HG03097 (cell line): ENCODE measurements at regions not wholly inside any gene's neighbourhood (a gene's known extent, or its start where the extent isn't known, plus 50 kb on each side); places are given as distances from the start of the nearest gene placed in this dataset.

Experiments
- ATAC-seq: cut with Tn5 transposase; IDR thresholded peaks from one replicate; pipeline ENCODE4 v1.9.1; 2021; ENCODE audit not compliant: unreplicated experiment, low FRiP score

GRCh38 chr6:99219788-99220187 is 129.7 kb downstream of the FAXC start:
- ATAC-seq: no peak

GRCh38 chr6:99216959-99217358 is 132.5 kb downstream of the FAXC start:
- no peak for ATAC-seq

GRCh38 chr6:99195986-99196655 is 153.4 kb downstream of the FAXC start:
- no peak for ATAC-seq

GRCh38 chr6:99192561-99192960 is 156.9 kb downstream of the FAXC start:
- no peak for ATAC-seq

- ATAC-seq: peak; percentile 98
Measured at GRCh38 chr6:99189823-99190721, 159.4 kb downstream of the FAXC start.

- no peak for ATAC-seq
Measured at GRCh38 chr6:99187429-99187828, 162.0 kb downstream of the FAXC start.

- ATAC-seq: no peak
Measured at GRCh38 chr6:99186417-99186816, 163.1 kb downstream of the FAXC start.

GRCh38 chr6:99185525-99185924 is 163.9 kb downstream of the FAXC start:
- ATAC-seq: no peak

- no peak for ATAC-seq
Measured at GRCh38 chr6:99184696-99185095, 164.8 kb downstream of the FAXC start.

GRCh38 chr6:99183066-99183465 is 166.4 kb downstream of the FAXC start:
- no peak for ATAC-seq

GRCh38 chr6:99181174-99181573 is 168.3 kb downstream of the FAXC start:
- no peak for ATAC-seq

- ATAC-seq: no peak
Measured at GRCh38 chr6:99178168-99178567, 171.3 kb downstream of the FAXC start.

- no peak for ATAC-seq
Measured at GRCh38 chr6:99177736-99178135, 171.7 kb downstream of the FAXC start.

- ATAC-seq: no peak
Measured at GRCh38 chr6:99165838-99166237, 183.6 kb downstream of the FAXC start.

GRCh38 chr6:99152347-99152643 is 197.2 kb downstream of the FAXC start:
- no peak for ATAC-seq

- ATAC-seq: peak; percentile 97
Measured at GRCh38 chr6:99151634-99152346, 197.7 kb downstream of the FAXC start.

GRCh38 chr6:99148761-99149160 is 200.7 kb downstream of the FAXC start:
- no peak for ATAC-seq

GRCh38 chr6:99148111-99148510 is 200.4 kb upstream of the FBXL4 start:
- ATAC-seq: no peak

- no peak for ATAC-seq
Measured at GRCh38 chr6:99147206-99147605, 199.5 kb upstream of the FBXL4 start.

- ATAC-seq: no peak
Measured at GRCh38 chr6:99146711-99147110, 199.0 kb upstream of the FBXL4 start.

- no peak for ATAC-seq
Measured at GRCh38 chr6:99145738-99146137, 198.0 kb upstream of the FBXL4 start.
